Heart left ventricle (tissue), 13 donors: ENCODE measurements at regions not wholly inside any gene's neighbourhood (a gene's known extent, or its start where the extent isn't known, plus 50 kb on each side); places are given as distances from the start of the nearest gene placed in this dataset.

Experiments
- POLR2A ChIP-seq, 2 donors: fragments of 450-650 bp; IDR thresholded peaks; one replicate each; pipeline ENCODE4 v1.6.1; 2017; ENCODE audit warnings: antibody characterized with exemption in 2 of 2, mild to moderate bottlenecking in 2 of 2, moderate library complexity in 2 of 2
- TF ChIP-seq, protein P1 (sequence below), 12 donors: fragments of 200-600 bp; sonication (generic) in 4 of 12; IDR thresholded peaks; one replicate each; pipeline versions ENCODE4 v1.5.0 to v1.8.0; 2018 to 2022; ENCODE audit warnings: antibody characterized with exemption in 12 of 12, mild to moderate bottlenecking in 5 of 12
- donor health status: ischemic (EF 13 %, LVEDD 7.1; RV severe dilation, severe dysfunction).
- donor health status: DM: no; HTN: yes; CAD: no.
- donor health status: DM: no; HTN: no; CAD: no.
- donor health status: ischemic (EF 25% LVEDD 6.9; RV normal size, moderate dysfunction).
- donor health status: ischemic (EF 25% LVEDD 5.7; RV mildly dilated, moderate dysfunction).
- donor health status: ischemic (EF 35%, LVEDD 5.7; RV mildly dilated, moderate dysfunction).
- donor health status: nonischemic (EF 11% LVEDD 7.7; RV severe dilation, severe dysfunction).
- donor health status: DM: yes; HTN: yes; CAD: no.
- donor health status: PGD.
- donor health status: ischemic (EF 29% LVEDD 5.4; RV normal size, mild dysfunction).
- donor health status: nonischemic (EF 23%, LVEDD 6.1; RV moderate dilation, normal function).

DNA sequence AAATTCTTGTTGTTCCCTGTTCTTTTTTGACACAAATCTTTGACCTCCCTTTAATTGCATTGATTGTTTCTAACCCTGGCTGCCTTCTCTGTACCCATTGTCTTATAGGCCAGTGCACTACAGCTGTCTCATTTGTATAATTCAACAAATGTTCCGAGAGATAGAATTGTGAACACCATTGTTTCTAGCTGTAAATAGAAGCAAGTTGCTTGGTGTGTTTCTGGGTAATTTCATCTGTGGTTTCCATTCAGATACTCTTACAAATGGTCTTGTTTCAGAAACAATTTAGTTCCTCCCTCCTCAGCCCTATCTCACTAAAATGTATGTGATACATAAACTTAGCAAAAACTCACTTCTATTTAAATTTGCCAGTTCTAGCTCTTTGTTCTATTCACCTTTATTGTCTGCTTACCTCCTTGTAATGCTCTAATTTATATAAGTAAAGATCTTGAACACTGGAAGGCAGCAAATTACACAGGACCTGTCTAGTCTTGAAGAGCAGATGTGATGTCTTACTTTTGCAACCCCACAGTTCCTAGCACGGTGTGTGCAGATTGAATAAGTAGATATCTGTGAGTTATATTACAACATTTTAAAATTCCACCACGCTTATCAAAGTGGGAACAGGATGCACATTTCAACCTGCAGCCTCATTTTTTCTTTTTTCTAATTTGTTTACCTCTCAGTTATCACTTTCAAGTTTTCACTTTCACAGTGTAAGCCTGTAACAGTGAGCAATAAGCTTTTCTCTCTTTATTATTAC, 515.6 kb upstream of the ZP4 start:
- TF ChIP-seq, protein P1, sequence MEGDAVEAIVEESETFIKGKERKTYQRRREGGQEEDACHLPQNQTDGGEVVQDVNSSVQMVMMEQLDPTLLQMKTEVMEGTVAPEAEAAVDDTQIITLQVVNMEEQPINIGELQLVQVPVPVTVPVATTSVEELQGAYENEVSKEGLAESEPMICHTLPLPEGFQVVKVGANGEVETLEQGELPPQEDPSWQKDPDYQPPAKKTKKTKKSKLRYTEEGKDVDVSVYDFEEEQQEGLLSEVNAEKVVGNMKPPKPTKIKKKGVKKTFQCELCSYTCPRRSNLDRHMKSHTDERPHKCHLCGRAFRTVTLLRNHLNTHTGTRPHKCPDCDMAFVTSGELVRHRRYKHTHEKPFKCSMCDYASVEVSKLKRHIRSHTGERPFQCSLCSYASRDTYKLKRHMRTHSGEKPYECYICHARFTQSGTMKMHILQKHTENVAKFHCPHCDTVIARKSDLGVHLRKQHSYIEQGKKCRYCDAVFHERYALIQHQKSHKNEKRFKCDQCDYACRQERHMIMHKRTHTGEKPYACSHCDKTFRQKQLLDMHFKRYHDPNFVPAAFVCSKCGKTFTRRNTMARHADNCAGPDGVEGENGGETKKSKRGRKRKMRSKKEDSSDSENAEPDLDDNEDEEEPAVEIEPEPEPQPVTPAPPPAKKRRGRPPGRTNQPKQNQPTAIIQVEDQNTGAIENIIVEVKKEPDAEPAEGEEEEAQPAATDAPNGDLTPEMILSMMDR (IDR thresholded peaks at IDR 0.05), result no peak
- TF ChIP-seq POLR2A (IDR thresholded peaks at IDR 0.05), result no peak
